ENCODE measurements at regions not wholly inside any gene's neighbourhood (a gene's known extent, or its start where the extent isn't known, plus 50 kb on each side); places are given as distances from the start of the nearest gene placed in this dataset.

GRCh38 chr22:22983123-22983522 is 87.2 kb upstream of the GNAZ start:
- Histone ChIP-seq H3K79me2 (ENCODE audit: insufficient read depth, low read length) (no peaks in the 10 kb centered on the region), H3F3A (ENCODE audit: low read depth) (no peaks in the 10 kb centered on the region), H3K9ac (ENCODE audit: low read depth, low read length, poor library complexity, severe bottlenecking) (no peak overlapping the region), H4K20me1 (ENCODE audit: insufficient read depth, low read length, poor library complexity, severe bottlenecking) (no peaks in the 10 kb centered on the region), H2AFZ (ENCODE audit: low read length) (no peak overlapping the region), H3K4me1 (ENCODE audit: insufficient read depth, low read length, poor library complexity, severe bottlenecking) (peaks cover 15% of the 10 kb centered on the region), H3K36me3 (ENCODE audit: insufficient read depth, low read length) (no peaks in the 10 kb centered on the region), H3K27me3 (ENCODE audit: insufficient read depth, low read length, poor library complexity, severe bottlenecking) (no peaks in the 10 kb centered on the region), H3K4me3 (ENCODE audit: low read length, poor library complexity, severe bottlenecking) (no peak overlapping the region), H3K9me3 (ENCODE audit: insufficient read depth, low read depth, low read length) (no peaks in the 10 kb centered on the region; the same call in 1 of the 2 replicates), H3K4me2 (ENCODE audit: low read depth, low read length, poor library complexity, severe bottlenecking) (peak overlapping the region; percentile 29), H3K9me2 (replicated peaks; ENCODE audit: low read depth, low read length) (no peaks in the 10 kb centered on the region)
- TF ChIP-seq CTCF (conservative IDR thresholded peaks at IDR 0.05; ENCODE audit: low read length) (no peak), EZH2phosphoT487 (IDR thresholded peaks at IDR 0.05; ENCODE audit: borderline replicate concordance) (no peak)

GRCh38 chr22:22983816-22984215 is 86.5 kb upstream of the GNAZ start:
- no peak overlapping the region for H3K9ac ChIP-seq (ENCODE audit: low read depth, low read length, poor library complexity, severe bottlenecking)
- no peaks in the 10 kb centered on the region for H3K27me3 ChIP-seq (ENCODE audit: insufficient read depth, low read length, poor library complexity, severe bottlenecking)
- H3K9me3 ChIP-seq (ENCODE audit: insufficient read depth, low read depth, low read length): no peaks in the 10 kb centered on the region; the same call in 1 of the 2 replicates
- no peaks in the 10 kb centered on the region for H3F3A ChIP-seq (ENCODE audit: low read depth)
- peaks cover 15% of the 10 kb centered on the region for H3K4me1 ChIP-seq (ENCODE audit: insufficient read depth, low read length, poor library complexity, severe bottlenecking)
- H3K36me3 ChIP-seq (ENCODE audit: insufficient read depth, low read length): no peaks in the 10 kb centered on the region
- no peak for TF ChIP-seq CTCF (conservative IDR thresholded peaks at IDR 0.05; ENCODE audit: low read length)
- no peak for TF ChIP-seq EZH2phosphoT487 (IDR thresholded peaks at IDR 0.05; ENCODE audit: borderline replicate concordance)
- H3K4me3 ChIP-seq (ENCODE audit: low read length, poor library complexity, severe bottlenecking): no peak overlapping the region
- no peaks in the 10 kb centered on the region for H3K9me2 ChIP-seq (replicated peaks; ENCODE audit: low read depth, low read length)
- H3K4me2 ChIP-seq (ENCODE audit: low read depth, low read length, poor library complexity, severe bottlenecking): peak overlapping the region; percentile 29
- H3K79me2 ChIP-seq (ENCODE audit: insufficient read depth, low read length): no peaks in the 10 kb centered on the region
- no peaks in the 10 kb centered on the region for H4K20me1 ChIP-seq (ENCODE audit: insufficient read depth, low read length, poor library complexity, severe bottlenecking)
- no peak overlapping the region for H2AFZ ChIP-seq (ENCODE audit: low read length)

GRCh38 chr22:22984967-22985366 is 85.4 kb upstream of the GNAZ start:
- no peak overlapping the region for H3K4me2 ChIP-seq (ENCODE audit: low read depth, low read length, poor library complexity, severe bottlenecking)
- no peak for TF ChIP-seq EZH2phosphoT487 (IDR thresholded peaks at IDR 0.05; ENCODE audit: borderline replicate concordance)
- no peak for TF ChIP-seq CTCF (conservative IDR thresholded peaks at IDR 0.05; ENCODE audit: low read length)
- no peaks in the 10 kb centered on the region for H4K20me1 ChIP-seq (ENCODE audit: insufficient read depth, low read length, poor library complexity, severe bottlenecking)
- no peaks in the 10 kb centered on the region for H3K36me3 ChIP-seq (ENCODE audit: insufficient read depth, low read length)
- H3K9me3 ChIP-seq (ENCODE audit: insufficient read depth, low read depth, low read length): no peaks in the 10 kb centered on the region; the same call in 1 of the 2 replicates
- no peak overlapping the region for H3K9ac ChIP-seq (ENCODE audit: low read depth, low read length, poor library complexity, severe bottlenecking)
- H3K9me2 ChIP-seq (replicated peaks; ENCODE audit: low read depth, low read length): no peaks in the 10 kb centered on the region
- no peaks in the 10 kb centered on the region for H3K27me3 ChIP-seq (ENCODE audit: insufficient read depth, low read length, poor library complexity, severe bottlenecking)
- no peaks in the 10 kb centered on the region for H3K79me2 ChIP-seq (ENCODE audit: insufficient read depth, low read length)
- H3K4me3 ChIP-seq (ENCODE audit: low read length, poor library complexity, severe bottlenecking): no peak overlapping the region
- H3F3A ChIP-seq (ENCODE audit: low read depth): no peaks in the 10 kb centered on the region
- H2AFZ ChIP-seq (ENCODE audit: low read length): no peak overlapping the region
- H3K4me1 ChIP-seq (ENCODE audit: insufficient read depth, low read length, poor library complexity, severe bottlenecking): peaks cover 15% of the 10 kb centered on the region
